Kidney capillary endothelial cell (primary cell): ENCODE measurements at regions not wholly inside any gene's neighbourhood (a gene's known extent, or its start where the extent isn't known, plus 50 kb on each side); places are given as distances from the start of the nearest gene placed in this dataset.
"Not testable (repeated sequence)": the region's sequence is repeated elsewhere in the genome, so short reads cannot be mapped to it uniquely, and the experiment has no call there.

Experiments
- DNase-seq: peaks from one replicate; pipeline ENCODE4 v3.0.0-alpha.2; 2018; ENCODE audit warnings: low spot score

- no peak for DNase-seq
These were observed 105.5 kb downstream of the KPNA2 start for GRCh38 chr17:68141050-68141449.

- DNase-seq: no peak
These were observed 105.2 kb upstream of the AMZ2 start for GRCh38 chr17:68142595-68142994.

GRCh38 chr17:68143425-68143824, 104.4 kb upstream of the AMZ2 start:
- DNase-seq: no peak

GRCh38 chr17:68145088-68145487, 102.8 kb upstream of the AMZ2 start:
- no peak for DNase-seq

GRCh38 chr17:68148936-68149335, 98.9 kb upstream of the AMZ2 start:
- DNase-seq: no peak

- no peak for DNase-seq
These were observed 95.7 kb upstream of the AMZ2 start for GRCh38 chr17:68152161-68152571.

- no peak for DNase-seq
These were observed 92.2 kb upstream of the AMZ2 start for GRCh38 chr17:68155692-68156091.

GRCh38 chr17:68161644-68162428, 86.0 kb upstream of the AMZ2 start:
- DNase-seq: no peak

- not testable (repeated sequence) for DNase-seq
These were observed 79.3 kb upstream of the AMZ2 start for GRCh38 chr17:68168273-68169164.

- DNase-seq: not testable (repeated sequence)
These were observed 78.5 kb upstream of the AMZ2 start for GRCh38 chr17:68169165-68169821.

GRCh38 chr17:68169840-68170239, 78.0 kb upstream of the AMZ2 start:
- no peak for DNase-seq

- no peak for DNase-seq
These were observed 77.6 kb upstream of the AMZ2 start for GRCh38 chr17:68170246-68170645.

- DNase-seq: peak; percentile 53
These were observed 75.3 kb upstream of the AMZ2 start for GRCh38 chr17:68172461-68172954.

GRCh38 chr17:68175416-68175815, 72.4 kb upstream of the AMZ2 start:
- no peak for DNase-seq

GRCh38 chr17:68175905-68176304, 71.9 kb upstream of the AMZ2 start:
- no peak for DNase-seq

GRCh38 chr17:68176718-68177117, 71.1 kb upstream of the AMZ2 start:
- no peak for DNase-seq

- DNase-seq: no peak
These were observed 69.0 kb upstream of the AMZ2 start for GRCh38 chr17:68178831-68179230.

GRCh38 chr17:68179236-68179925, 68.5 kb upstream of the AMZ2 start:
- no peak for DNase-seq

- no peak for DNase-seq
These were observed 67.9 kb upstream of the AMZ2 start for GRCh38 chr17:68179926-68180285.

- no peak for DNase-seq
These were observed 65.9 kb upstream of the AMZ2 start for GRCh38 chr17:68182011-68182306.

- no peak for DNase-seq
These were observed 64.8 kb upstream of the AMZ2 start for GRCh38 chr17:68182940-68183551.

GRCh38 chr17:68184141-68184571, 63.7 kb upstream of the AMZ2 start:
- DNase-seq: no peak
